Adrenal gland (tissue), 5 donors: ENCODE measurements at regions not wholly inside any gene's neighbourhood (a gene's known extent, or its start where the extent isn't known, plus 50 kb on each side); places are given as distances from the start of the nearest gene placed in this dataset.

ENCODE experiments used
- CTCF ChIP-seq, 6 experiments: fragments of 450-650 bp in 4 of 6; fragments of 200-600 bp in 2 of 6; sonication (generic) in 1 of 6; IDR thresholded peaks; 1 replicate in 5 of 6; 2 replicates in 1 of 6; pipeline versions ENCODE4 v1.5.1 to v1.8.0; 2016 to 2021; ENCODE audit warnings: antibody characterized with exemption in 6 of 6, mild to moderate bottlenecking in 2 of 6, moderate library complexity in 1 of 6
- POLR2A ChIP-seq, 2 donors: fragments of 450-650 bp; IDR thresholded peaks; one replicate each; pipeline ENCODE4 v1.6.1; 2017; ENCODE audit warnings: antibody characterized with exemption in 2 of 2, mild to moderate bottlenecking in 2 of 2, moderate library complexity in 1 of 2
- donor health status: DM: no; HTN: no; CAD: no.

- TF ChIP-seq POLR2A (IDR thresholded peaks at IDR 0.05) (no peak), CTCF (IDR thresholded peaks at IDR 0.05) (no peak)
These were observed 100.9 kb upstream of the USP47 start for GRCh38 chr11:11740836-11741235.
